HG02943 (cell line): ENCODE measurements at regions not wholly inside any gene's neighbourhood (a gene's known extent, or its start where the extent isn't known, plus 50 kb on each side); places are given as distances from the start of the nearest gene placed in this dataset.

Experiments used
- ATAC-seq: cut with Tn5 transposase; IDR thresholded peaks from one replicate; pipeline ENCODE4 v1.9.1; 2021; ENCODE audit warnings: mild to moderate bottlenecking, low read depth, moderate library complexity; ENCODE audit not compliant: unreplicated experiment

DNA sequence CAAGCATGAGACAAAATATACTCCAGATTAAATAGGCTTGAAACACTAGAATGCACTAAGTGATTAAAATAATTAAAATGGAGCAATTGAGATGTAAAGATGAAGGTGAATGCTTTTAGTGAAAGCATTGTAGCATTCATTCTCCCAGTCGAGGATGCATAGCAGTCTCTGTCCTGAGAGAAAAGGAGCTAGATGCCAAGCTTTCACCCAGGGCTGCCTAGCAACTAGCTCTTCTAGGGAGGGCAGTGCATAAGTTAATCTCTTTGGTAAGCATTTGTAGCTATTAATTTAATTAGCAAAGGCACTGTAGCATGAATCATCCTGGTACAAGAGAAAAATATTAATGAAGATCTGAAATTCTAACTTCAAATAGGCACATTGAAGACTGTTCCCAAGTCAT, 1014.8 kb downstream of the C4orf33 start:
- no peak for ATAC-seq

DNA sequence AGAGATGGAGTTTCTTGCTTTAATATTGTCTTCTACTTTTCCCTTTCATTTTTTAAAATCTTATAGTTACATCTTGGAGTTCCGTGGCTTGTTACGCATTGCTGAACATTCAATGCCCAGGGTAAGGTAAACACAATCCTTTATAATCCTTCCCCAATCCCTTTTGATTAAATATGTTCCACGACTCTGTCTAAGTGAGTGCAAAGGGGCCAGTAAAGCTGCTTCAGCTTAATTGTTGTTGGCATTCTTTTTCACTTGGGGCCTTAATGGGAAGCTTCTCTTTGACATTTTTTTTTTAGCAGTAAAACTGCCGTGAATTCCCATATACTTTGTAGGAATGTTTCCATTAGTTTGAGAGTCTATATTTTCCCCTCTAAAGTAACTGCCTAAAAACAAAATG, 1028.1 kb downstream of the C4orf33 start:
- no peak for ATAC-seq

DNA sequence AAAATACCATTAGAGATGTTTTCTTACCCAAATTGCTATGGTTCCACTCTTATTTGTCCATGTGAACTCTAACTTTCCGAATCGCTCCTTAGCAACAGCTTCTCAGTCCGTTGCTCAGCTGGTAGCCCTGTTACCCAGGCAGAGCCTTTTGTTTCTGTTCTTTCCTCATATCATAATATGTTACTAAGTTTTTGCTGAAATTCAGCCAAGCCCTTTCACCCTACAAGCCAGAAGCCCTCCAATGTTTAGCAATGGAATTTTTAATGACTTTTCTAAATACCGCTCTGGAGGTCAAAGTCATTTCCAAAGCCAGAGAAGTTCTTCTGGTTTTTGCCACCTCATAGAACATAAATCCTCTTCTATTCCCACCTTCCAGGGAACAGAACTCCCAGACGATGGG, 1029.5 kb downstream of the C4orf33 start:
- ATAC-seq, result no peak

DNA sequence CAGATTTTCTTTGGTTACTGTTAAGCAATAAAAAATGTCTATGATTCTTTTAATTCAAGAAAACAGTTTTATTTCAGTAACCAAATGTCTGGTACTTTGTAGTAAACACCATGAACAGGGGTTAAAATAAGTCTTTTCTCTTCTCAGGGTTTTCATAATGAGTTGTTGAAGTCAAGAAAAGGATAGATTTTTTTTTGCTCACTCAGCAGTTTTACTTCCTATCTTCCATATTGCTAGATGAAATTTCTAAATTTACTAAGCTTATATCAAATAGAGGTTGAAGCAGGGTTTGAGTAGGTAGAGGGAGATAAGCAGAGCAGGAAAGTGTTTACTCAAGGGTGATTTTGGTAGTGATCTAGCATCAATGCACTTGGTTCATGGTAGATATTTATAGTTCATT, 1031.3 kb downstream of the C4orf33 start:
- no peak for ATAC-seq

DNA sequence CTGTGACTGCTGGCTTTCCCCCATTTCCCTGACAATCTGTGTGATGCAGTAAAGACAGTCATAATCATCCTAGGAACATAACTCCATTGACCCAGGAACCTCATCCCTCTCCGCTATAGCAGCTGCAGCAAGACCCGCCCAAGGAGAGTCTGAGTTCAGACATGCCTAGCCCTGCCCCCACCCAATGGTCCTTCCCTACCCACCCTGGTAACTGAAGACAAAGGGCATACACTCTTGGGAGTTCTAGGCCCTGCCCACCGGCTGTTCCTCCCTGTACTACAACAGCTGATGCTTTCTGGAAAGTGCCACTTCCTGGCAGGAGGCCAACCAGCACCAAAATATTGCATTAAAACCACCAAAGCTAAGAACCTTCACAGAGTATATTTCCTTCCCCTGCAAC, 1035.6 kb downstream of the C4orf33 start:
- ATAC-seq, result no peak

DNA sequence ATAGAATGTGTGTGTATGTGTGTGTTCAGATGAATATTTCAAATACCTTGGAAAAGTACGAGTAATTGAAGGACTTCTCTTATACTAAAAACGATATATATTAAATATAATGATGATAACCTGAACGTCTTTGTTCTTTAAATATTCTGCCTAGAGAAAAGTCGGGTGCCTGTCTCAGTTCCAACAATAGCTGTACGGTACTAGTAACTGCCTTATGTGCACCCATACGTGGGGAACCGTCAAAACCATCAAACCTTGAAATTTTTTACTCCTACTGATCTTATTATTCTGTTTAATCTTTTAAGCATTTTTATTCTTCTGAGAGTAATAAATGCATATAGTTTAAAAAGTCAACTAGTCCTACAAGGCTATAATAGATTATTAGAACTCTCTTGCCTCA, 1045.7 kb downstream of the C4orf33 start:
- ATAC-seq, result no peak

DNA sequence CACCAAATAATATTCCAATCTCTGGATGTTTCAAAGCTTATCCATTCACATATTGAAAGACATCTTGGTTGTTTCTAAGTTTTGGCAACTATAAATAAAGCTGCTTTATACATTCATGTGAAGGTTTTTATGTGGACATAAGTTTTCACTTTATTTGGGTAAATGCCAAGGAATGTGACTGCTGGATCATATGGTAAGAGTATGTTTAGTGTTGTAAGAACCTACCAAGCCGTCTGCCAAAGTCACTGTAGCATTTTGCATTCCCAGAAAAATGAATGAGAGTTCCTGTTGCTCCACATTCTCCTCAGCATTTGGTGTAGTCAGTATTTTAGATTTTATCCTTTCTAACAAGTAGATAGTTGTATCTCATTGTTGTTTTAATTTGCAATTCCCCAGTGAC, 1047.7 kb downstream of the C4orf33 start:
- no peak for ATAC-seq

DNA sequence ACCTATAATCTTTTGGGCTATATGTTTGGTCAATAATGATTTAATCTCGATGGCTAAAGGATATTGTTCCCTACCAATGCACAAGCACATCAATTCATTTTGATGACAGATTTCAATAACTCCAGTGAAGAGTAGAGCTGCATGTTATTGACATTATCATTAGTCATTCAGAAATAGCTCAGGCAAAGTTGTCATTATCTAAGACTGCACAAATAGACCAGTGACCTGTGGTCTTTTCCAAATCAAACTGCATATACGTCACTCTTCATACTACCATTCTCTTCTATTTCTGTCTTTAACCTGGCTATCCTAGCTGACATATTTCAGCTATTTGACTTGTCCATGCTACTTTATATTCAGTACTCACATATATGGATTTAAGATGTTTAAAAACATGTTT, 1050.8 kb downstream of the C4orf33 start:
- ATAC-seq, result no peak

DNA sequence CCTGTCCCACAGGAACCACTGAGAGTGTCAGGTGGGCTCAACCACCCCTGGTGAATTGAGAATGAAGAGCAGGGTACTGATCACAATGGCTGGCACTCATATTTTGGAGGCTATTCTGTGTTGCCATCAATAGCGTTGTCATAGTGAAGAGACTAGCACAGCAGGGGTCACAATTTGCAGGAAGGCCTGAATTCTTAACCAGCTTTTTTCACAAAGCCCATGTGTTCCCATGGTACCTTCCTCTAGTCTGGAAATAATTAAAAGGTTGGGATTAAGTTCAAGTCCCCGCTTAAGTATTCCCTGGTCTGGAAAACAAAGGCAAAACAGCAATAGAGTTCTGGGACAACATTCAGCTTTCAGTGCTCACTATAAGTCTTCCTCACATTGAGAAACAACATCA, 1051.7 kb downstream of the C4orf33 start:
- ATAC-seq, result no peak

DNA sequence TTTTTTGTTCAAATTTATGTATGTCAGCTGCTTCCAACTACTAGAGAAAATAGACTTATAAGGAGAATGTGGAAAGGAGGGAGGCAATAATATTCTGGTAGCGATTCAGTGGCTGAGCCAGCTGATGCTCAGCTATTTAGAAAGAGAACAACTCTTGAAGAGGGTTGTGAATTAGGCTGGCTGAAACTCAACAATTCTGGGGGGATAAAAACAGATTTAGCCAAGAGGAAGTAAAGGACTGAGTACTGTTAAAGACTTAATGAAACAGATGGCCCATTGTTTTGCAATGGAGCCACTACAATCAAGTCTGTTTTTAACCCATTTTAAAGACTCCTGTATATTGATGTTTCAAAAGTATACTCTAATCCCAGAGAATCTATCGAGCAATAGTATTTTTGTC, 1058.9 kb downstream of the C4orf33 start:
- no peak for ATAC-seq

DNA sequence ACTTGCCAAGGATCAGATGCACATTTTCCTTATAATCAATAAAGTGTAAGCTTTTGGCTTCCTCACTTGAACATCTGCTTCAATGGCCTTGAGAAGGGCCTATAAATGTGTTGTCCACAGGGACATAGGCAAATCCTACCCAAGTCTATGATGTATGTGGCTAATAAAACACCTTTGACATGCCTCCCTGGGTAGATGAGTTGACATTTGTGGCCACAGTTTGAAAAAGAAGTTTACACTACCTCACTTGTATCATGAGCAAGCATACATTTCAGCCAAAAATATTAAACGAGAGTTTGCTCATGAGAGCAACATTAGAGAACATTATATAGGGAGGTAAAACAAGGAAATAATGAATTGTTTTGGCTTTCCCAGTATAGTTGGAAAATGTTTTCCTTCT, 1067.7 kb downstream of the C4orf33 start:
- no peak for ATAC-seq

DNA sequence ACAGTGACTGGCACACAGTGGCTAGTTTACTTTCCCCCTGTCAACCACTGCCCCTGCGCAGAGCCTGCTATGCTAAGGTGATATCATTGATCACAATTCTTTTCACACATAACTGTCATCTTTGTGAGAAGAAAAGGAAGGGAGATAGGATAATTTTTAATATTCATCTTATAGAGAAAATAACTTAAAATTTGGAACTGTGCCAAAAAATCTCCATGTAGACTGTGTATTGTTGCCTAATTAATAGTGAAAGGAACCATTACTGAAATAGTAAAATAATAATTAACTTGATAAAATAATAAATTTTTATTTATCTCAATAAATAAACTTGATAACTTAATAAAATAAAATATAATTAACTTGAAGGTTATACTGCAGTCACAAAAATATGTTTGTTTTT, 1069.4 kb downstream of the C4orf33 start:
- no peak for ATAC-seq

DNA sequence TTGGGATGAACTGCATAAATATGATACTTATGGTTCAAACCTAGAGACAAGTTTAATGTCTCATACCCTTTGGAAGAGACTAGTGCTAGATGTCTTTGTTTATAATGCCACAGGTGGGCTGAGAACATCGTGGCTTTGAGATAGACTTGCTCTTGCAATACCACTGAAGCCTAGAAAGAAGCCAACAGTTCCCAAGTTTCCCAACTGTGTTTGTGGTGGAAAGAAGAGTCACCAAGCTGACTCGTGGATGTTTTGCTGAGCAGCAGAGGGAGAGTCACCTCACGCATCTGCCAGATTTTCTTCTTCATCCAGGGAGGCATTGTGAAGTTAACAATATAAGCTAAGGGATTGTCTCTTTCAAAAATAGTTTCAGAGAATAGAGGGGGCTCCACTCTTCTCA, 1076.2 kb downstream of the C4orf33 start:
- no peak for ATAC-seq

DNA sequence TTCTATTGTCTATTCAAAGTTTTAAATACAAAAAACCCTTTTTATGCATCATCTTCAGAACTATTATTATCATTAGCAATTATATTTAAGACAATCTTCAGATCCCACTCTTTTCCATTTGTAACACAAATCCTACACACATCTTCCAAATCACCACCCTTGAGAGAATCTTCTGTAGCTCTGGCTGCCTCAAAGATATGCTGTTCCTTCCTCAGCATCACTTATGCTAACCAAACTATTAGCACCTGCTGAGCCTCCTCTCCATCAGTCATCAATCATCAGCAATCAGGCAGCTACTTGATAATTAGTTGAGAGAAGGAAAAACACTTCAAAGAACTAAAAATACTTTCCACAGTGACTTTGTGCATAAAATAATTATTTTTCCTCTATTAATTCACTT, 1082.2 kb downstream of the C4orf33 start:
- no peak for ATAC-seq

DNA sequence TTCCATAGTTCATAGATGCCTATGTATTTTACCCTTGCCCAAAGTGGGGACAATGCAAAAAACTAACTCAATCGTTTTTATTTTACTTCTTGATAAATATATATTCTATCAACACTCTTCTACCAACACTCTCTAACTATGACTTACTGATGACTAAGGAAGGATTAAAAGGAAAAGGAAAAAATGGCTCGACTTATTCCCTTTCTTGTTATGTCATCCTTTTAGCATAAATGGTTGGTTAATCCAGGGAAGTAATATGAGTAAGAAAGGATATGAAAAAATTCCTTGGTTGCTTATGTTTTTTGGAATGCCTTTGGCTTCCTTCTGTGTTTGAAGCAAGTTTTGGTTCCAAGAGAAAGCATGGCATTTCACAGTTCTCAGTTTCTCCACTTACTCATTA, 1087.1 kb downstream of the C4orf33 start:
- ATAC-seq, result no peak

DNA sequence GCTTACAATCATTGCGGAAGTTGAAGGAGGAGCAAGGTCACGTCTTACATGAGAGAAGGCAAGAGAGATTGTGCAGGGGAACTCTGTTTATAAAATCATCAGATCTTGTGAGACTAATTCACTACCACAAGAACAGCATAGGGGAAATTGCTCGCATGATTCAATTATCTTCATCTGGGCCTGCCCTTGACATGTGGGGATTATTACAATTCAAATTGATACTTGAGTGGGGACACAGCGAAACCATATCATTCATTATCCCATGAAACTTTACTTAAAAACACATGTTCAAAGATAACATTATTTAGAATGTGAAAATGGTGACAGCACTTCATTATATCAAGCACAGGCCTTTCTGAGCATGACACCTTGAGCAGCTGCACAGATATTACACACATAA, 1087.8 kb downstream of the C4orf33 start:
- ATAC-seq, result no peak

DNA sequence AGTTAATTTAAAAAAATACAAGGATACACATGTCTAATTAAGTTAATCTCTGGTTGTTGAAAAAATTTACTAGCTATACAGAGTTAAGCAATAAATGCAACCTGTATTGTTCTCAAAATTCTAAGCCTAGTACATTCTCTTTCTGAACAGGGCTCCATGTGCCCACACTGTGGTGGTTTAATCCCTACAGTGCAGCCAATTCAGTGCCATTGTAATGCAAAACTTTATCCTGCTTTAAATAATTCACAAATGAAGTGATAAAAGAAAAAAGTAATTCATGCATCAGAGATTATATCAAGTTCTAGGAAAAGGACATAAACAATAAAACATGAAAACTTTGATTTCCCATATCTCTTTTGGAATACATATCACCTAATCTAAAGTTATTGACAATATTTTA, 1089.2 kb downstream of the C4orf33 start:
- ATAC-seq, result no peak

DNA sequence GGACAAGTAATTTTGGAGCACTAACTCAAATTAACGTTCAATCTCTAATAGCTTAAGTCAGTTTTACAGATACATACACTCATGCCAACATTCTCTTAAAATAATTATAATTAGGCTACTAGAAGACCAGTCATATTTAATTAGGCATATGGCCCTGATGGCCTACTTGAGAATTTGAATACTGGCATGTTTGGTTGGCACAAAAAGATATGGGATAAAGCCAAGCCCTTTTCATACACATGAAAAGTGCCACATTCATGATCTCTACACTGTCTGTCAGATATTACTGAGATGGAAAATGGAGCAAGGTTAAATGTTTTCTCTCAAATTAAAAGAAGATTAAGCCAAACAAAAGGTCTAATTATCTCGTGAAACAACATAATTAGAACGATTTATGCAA, 1091.0 kb downstream of the C4orf33 start:
- no peak for ATAC-seq

DNA sequence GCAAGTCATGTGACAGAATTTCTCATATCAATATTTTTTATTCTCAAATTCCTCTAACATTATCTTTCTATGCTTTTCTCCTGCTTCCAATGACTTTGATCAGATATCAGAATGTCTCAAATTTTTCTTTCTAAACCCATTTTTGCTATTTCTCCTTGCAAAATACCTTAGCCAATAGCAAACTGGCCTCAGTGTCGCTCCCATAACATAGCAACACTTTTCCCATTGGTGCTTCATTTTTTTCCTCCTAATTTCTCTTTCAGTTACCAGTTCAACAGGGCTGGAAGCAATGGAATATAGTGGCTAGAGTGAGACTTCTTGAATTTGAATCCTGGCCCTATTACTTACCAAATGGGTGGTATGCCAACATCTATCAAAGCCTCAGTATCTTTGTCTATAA, 1091.6 kb downstream of the C4orf33 start:
- ATAC-seq, result no peak

DNA sequence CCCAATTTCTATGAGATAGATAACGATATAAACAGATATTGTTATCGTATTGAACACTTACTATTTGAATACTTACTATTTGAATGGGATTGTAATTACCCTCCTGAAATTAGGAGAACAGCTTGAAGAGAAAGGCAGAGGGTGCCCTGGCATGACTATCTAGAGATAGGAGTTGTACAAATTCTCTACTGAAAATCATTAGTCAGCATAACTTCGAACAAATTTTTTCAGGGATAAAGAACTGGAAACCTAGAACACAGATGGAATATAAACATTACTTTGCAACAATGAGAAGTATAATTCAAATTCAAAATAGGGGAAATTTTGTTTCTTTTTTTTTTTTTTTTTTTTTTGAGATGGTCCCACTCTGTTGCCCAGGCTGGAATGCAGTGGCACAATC, 1096.8 kb downstream of the C4orf33 start:
- ATAC-seq, result no peak

DNA sequence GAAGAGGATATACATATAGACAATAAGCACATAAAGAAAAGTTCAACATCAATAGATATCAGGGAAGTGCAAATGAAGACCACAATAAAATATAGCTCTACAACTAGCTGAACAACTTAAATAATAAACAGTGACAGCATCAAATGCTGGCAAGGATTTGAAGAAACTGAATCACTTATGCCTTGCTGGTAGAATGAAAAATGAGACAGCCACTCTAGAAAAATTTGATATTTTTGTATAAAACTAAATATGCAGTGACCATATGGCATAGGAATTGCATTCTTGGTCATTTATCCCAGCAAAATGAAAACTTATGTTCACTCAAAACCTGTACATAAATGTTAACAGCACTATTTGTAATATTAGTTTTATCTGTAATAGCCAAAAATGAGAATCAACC, 1102.0 kb downstream of the C4orf33 start:
- no peak for ATAC-seq

DNA sequence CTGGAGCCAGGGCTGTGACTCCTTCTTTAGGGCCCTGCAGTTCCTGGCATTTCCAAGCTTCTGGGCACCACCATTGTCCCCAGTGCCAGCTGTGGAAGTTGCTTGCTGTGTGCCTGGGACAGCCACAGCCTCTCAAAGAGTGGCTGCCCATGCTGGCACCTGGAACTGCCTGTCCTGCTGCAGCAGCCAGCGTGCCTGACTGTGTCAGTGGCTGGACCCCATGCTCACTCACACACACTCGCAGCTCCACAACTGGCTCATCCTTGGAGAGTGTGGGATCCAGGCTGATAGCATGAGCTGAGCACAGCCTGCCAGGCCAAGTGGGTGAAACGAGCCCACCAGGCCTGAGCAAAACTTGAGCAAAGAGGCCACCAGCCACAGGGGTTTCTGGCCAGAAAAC, 1107.6 kb downstream of the C4orf33 start:
- no peak for ATAC-seq

DNA sequence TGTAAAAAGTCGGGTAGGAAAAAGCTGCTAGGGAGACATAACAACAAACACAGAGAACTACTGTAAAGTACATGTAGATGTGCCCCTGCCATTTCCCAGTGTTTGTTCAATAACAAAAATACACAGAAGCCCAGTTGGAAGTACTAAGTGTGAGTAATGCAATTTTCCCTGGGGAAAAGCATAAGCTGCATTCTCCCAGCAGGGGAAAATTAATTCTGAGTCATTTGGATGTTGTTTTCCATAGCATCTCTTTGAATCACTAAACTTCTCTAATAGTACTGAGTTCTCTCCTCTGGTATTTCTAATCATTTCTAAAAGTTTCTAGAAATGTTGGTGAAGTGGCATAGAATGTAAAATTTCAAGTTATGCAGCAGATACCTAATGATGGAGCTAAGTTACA, 1114.9 kb downstream of the C4orf33 start:
- ATAC-seq, result no peak

DNA sequence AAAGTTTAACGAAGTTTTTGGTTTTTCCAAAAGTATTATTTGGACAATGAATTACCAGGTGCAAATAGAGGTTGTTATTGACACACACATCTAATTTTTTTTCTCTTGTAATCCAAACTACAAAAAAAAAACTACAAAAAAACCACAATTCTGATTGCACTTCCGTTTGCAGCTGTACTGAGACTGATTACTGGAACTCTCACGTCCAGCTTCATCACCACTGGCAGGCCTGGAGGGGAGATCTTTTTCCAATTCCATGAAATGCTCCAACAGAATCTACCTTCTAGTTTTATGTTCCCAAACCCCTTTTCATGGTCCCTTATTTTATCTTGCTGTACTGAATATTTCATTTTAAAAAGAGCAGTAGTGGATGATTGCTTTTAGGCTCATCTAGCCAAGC, 1118.3 kb downstream of the C4orf33 start:
- no peak for ATAC-seq
